8988T (cell line): ENCODE measurements at regions not wholly inside any gene's neighbourhood (a gene's known extent, or its start where the extent isn't known, plus 50 kb on each side); places are given as distances from the start of the nearest gene placed in this dataset.

Experiments used
- DNase-seq: peaks from one replicate; pipeline ENCODE4 v3.0.0; 2011

DNA sequence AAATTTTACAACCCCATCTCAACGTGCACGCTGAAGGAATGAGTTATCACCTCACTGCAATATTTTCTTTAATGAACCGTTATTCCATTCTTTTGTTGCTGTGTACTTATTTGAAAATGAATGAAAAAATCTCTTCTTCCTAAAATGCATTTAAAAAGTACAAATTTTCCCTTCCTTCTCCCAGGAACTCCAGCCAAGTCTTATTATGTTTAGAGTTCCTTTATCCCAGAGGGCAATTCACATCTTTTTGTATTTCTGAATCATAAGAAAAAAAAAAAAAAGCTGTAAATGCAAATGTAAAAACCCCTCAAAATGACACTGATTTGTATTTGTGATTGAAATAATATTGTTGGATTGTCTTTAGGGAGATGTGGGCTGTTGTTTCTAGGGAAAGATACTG, 2194.3 kb upstream of the CELF4 start:
- no peak for DNase-seq

DNA sequence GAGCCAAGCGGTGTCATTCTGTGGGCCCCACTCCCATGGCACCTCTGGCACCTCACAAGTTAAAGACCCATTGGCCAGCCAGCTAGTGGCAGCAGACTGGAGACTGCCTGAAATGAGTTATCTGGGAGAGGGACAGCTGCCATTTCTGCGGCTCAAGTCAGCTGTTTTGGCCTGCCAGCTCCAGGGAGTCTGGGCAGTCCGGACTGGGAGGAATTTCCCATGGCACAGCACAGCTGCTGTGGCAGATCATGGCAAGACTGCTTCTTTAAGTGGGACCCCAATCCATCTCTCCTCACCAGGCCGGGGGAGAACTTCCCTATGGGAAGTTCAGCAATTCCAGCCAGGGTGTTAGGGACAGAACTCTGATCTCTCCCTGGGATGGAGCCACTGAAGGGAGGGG, 2187.6 kb upstream of the CELF4 start:
- DNase-seq = no peak

DNA sequence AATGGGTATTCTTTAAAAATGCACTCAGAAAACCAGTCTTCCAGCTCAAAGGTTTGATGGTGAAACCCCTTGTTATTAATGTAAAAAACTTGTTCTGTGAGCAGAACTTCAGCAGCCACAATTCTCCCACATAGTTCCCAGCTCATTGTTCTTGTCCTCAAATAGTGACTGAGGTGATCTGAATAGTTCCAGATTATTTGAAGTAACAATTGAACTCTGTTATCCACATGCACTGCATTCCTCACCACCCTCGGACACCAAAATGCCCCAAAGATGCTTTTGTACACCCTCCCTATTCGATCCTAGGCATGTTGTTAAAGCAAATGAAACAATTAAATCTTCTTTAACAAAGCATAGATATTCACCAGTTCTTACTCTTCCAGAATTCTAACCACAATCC, 2186.8 kb upstream of the CELF4 start:
- DNase-seq = no peak

DNA sequence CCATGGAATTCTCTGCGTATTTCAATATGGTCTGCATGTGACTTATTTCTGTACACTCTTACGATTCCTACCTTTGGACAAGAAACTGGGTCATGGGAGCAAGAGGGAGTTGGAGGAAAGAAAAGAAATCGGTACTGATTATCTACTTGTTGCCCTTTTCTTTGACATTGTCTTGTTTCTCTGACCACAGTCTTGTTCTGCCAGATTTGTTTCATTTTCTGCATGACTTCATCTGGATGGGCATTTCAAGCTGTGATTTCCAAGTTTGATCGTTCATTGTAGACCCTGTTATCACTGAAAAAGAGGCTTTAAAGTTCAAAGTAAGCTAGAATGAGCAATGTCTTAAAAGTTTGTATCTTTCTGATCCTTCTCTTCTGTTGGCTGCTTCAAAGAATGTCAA, 2186.3 kb upstream of the CELF4 start:
- no peak for DNase-seq

DNA sequence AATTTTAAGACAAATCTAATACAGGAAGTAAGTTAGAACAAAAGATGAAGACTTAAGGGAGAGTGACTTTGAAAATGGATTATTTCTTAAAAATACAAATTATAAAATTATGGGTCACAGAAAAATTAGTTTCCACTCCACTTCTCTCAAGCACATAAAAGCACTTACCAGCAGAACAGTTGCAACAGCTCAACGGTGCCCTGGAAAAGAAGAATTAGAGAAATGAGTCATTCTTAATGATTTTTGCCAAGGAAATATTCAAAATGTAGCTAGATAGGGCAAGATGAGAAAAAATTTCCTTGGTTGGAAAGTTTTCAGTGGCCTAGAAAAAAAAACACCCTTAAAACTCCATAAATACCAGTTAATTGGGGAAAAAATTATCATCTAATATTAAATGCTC, 2185.6 kb upstream of the CELF4 start:
- no peak for DNase-seq

DNA sequence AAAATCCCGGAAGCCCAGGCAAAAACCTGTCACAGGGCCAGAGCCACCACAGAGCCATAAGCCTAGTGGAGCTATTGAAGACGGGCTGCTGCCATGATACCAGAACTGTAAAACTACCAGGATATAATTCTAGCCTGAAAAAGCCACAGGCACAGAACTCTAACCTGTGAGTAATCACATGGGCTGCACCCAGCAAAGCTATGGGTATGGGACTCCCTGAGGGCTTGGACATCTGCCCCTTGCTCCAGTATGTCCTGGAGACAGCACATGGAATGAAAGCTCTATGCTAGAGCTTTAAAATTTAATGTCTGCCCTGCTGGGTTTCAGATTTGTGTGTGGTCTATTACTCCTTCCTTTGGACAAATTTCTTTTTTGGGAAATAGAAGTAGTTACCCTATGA, 2183.6 kb upstream of the CELF4 start:
- DNase-seq = no peak

DNA sequence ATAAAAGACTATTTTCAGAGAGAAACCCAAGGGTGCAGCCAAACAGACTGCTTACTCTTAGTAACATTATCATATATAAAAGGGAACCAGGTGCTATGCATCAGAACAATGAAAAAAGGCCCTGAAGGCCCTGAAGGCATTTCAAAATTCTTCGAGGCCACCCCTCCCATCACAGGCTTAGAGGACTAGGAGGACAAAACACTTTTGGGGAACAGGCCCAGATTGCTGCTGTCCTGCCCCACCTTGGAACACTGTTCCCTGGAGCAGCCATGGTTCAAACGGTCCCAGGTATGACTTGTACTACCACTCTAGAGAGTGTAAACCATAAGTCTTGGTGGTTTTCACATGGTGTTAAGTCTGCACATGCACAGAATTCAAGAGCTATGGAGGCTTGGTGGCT, 2183.1 kb upstream of the CELF4 start:
- DNase-seq = no peak

DNA sequence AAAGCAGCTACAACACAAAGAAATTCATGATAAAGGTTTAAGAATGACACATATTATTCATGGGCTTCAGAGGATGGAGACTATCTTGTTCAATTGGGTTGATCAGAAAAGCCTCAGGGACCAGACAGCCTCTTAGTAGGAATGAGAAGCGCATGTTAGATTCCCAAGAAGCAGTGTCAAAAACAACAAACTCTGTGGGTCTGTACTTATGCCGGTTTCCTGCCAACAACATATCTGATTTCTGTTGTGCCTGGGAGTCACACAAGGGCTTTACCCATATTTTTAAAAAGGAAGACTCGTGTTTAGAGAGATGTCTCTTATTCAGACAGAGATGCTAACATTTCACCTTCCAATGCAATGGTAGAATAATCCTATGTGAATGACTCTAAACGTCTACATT, 2180.6 kb upstream of the CELF4 start:
- no peak for DNase-seq

DNA sequence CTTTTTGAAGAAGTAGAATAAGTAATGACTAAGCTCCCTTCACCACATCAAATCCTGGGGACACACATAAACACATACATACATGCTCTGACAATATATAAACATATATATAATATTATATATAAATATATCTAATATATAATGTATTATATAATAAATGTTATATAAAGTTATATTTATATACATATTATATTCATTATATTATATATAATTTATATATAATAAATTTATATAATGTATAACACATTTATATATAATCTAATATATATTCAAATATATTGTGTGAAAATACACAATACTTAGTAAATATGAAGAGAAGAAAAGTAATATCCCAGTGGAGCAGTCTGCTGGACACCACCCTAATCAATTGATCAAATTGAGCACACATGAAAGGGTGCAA, 2177.9 kb upstream of the CELF4 start:
- DNase-seq = no peak

DNA sequence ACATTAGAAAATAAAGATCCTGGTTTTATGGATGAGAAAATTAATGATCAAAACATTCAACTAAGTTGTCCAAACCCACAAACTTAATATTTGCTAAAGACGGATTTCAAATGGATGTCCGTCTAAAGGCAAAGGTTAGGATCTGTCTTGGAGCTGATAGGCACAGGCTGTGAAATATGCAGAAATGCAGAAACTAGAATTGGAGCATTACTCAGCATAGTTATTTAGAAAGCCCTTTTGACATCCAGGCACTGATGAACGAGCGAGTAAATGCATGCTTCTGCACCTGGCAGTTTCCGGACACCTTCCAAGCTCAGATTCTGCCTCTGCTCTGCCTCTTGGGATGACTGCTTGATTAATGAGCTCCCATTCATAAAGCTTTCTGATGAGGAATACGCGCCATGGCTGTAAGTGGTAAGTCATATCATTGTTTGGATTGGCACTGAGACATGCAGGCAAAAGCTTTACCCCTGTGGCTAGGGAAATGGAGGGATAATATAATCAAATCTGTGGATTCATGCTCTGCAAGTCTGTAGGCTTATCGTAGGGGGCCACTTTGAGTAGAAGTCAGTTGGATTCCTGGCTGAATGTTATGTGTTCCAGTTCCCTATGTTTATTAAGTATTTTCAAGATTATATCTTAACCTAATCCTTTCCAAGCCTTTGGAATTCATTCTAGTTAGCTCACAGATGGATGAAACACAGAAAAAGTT, 2176.3 kb upstream of the CELF4 start:
- no peak for DNase-seq

DNA sequence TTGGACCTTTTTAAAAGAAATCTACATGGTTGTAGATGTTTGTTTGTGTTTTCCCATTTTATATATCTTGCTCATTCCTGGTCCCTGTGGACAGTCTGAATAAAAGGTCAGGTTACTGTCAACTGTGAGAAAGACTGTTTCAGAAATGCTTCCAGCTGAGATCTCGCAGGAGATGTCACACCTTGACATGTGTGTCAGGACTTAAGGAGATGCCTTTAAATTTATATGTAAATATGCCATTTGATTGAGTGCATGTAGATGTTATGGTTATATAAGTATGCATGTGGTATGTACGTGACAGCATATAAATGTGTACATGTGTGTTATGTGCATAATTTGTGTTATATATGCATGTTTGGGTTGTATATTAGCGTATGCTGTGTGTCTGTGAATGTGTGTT, 2172.3 kb upstream of the CELF4 start:
- DNase-seq = no peak

DNA sequence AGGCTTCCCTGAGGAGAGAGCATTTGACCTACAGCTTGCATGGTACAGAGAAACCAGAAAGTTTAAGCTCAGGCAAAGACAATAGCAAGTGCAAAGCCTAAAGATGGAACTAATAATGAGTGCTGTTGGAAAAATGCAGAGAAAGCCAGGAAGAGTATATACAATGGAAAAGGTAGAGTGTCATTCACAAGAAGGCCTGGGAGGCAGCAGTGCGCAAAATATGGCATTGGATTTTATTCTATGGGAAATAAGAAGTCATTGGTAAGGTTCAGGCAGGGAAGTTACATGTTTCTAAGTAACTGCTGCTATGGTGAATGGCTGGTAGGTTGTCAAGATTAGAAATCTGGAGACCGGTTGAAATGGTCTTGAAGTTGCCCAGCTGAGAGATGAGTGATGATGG, 2167.3 kb upstream of the CELF4 start:
- no peak for DNase-seq

DNA sequence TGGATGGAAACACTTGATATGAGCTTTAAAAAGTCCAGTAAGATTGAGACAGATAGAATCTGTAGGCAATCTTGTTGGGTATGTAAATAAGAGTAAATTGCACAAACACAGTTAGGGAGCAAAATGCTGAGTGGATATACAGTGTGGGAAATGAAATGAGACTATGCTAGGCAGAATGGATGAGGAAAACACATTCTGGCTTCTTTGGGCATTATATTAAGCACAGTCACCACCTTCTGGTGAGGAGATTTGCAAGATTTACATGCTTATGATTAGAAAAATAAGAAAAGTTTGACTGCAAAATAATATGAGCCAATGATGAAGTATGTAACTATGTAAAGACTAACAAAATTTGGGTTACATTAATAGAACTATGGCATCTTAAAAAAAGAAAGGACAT, 2165.0 kb upstream of the CELF4 start:
- DNase-seq = no peak

DNA sequence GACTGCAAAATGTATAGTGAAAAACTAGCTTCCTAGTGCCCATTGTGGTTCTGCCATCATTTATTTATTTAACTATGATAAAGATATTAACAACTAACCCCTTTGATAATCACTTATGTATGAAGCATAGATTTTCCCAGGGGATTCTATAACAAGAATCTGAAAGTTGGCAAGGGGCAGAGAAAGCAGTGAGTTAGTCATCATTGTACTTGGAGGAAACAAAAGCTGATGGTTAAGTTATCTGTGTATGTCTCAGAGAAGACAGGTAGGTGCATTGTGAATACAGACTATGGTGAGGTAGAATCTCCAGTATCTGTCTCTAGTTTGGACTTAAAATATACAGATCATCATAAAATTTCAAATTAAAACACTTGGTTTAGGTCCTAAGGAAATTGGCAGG, 2159.1 kb upstream of the CELF4 start:
- DNase-seq = no peak

DNA sequence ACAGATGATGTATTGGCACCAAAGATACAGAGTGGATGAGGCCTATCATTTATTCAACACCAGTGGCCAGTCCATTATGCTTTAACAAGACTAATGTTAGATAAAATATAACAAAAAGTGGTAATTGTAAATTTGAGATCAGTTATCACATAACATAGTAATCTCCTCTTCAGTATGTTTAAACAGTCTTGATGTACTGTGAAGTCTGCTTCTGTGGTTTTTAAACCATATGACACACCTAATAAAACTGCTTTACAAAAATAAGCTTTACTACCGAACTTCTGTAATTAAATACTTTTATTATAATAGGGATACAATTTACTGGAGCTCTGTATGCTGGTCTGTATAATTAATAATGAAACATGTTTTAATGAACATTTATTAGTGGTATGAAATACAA, 2156.1 kb upstream of the CELF4 start:
- no peak for DNase-seq

DNA sequence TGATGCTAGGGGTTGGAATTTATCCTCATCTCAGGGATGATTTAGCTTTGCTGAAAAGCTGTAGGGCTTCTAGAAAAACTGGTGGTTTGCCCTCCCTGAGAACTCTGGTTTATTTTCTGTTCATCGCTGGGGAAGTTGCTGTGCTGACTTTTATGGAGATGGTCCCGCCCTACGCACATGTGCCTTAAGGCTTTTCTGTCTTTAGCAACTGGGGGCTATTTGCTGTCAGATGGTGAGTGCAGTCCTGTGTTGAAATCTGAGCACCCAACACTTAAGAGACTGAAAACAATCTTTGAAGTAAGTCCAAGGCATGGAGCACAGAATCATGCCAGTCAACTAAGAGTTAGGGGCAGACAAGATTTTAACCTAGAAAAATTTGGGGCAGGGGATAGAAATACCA, 2148.4 kb upstream of the CELF4 start:
- DNase-seq = no peak

DNA sequence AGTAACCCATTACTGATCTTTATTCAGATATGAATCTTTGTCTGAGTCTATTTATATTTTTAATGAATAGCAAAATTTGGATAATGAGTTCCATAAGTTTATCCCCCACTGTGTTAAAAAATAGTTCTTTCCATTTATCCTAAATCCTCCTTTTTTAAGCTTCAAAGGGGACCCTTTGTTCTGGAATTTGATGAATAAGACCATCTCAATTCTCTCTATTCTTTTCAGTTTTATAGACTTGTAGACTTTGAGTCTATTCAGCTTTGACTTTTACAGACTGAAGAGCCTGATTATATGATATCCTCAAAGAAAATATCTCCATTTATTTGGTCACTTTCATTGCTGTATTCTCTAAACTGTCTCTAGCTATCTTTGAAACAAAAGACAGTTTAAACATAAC, 2146.1 kb upstream of the CELF4 start:
- no peak for DNase-seq

DNA sequence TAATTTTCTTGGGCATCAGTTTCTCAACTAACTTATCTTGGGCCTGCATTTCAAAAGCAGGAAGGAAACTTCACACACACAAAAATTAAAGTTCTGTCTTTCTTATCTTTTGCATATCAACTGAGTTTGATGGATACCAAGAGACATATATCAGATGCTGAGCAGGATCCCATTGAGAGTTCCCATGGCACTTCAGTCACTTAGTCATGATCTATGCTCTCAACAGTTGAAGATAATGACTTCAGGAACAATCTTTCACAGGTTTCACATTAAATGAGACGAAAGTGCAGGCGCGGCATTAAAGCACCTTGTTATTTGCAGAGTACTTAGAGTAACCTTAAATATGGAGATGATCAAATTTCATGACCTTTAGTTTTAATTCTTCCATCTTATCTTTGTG, 2139.8 kb upstream of the CELF4 start:
- DNase-seq = no peak

DNA sequence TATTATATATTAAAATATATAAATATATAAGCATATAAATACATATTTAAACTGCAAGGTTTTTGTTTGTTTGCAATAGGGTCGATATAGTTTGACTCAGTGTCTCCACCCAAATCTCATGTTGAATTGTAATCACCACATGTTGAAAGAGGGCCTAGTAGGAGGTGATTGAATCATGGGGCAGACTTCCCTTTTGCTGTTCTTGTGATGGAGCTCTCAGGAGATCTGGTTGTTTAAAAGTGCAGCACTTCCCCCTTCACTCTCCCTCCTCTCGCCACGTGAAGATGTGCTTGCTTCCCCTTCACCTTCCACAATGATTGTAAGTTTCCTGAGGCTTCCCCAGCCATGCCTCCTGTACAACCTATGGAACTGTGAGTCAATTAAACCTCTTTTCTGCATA, 2137.3 kb upstream of the CELF4 start:
- DNase-seq = no peak

DNA sequence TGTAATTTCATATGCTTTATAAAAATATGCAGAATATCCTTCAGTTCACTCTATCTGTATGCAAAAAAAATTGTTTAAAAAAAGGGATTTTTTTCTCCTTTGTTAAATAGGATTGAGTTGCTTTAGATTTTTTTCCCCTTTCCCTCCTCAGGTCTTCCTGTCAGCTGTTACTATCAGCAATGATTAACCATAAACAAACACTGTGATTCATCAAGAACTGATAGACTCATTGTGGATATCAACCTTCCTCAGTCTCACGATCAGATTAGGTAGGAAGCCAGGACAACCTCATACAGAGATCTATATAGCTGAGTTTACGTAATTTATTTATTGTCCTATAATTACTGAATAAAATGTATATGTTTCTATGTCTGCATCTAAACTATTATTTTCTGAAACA, 2136.2 kb upstream of the CELF4 start:
- DNase-seq = no peak

DNA sequence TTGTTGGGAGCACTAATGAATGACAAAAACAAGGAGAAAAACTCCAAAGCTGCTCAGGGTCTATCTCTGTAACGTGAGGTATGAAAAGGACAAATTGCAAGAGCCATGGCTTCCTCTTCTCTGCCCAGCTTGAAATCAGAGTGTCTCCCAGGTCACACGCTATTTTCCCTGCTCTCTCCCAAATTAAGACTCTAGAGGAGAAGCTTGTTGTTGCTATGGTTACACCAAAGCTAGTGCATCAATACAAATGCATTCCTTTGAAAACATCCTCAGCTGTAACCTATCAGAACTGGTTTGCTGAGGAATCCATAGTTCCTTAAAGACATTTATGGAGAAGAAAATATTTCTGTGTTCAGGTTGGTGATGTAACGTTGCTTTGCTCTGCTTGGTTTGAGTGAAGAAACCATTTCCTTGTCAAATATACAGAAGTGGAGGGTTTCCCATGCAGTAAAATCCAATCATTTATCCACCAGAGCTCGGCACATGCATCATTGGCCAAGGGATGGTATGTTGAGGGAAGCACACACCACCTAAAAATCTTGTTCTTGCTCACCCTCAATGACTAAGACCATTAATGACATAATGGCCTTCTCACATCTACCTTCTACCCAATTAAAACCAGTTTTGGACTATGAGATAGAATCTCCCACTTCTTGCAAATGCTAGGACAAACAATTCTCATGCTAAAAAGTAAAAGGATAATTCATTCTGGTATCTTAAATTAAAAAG, 2135.6 kb upstream of the CELF4 start:
- no peak for DNase-seq

DNA sequence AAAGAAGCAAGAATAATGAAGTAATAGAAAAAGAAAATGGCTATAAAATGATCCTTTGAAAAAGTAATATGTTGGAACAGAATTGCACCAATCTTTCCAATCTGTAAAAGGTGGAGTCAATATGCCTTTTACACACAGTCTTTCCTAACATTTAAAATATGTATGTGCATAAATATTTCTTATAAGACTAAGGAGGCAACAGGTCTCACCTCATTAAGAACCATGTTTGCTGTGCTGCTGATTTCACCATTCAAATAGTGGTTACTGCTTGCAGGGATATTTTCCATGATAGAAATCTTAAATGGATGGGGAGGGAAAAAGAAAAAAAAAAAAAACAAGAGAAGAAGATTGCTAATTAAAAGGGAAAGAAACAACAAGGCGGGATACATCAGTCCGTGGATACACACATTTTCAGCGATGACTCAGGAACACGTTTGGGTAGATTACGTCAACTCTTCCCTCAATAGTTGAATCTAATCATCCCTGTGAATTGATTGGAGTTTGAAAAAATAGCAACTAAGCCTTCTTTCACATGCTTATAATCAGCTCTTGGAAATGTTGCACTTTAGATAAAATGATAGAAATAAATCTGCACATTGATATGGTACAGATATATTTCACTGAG, 2133.9 kb upstream of the CELF4 start:
- no peak for DNase-seq

DNA sequence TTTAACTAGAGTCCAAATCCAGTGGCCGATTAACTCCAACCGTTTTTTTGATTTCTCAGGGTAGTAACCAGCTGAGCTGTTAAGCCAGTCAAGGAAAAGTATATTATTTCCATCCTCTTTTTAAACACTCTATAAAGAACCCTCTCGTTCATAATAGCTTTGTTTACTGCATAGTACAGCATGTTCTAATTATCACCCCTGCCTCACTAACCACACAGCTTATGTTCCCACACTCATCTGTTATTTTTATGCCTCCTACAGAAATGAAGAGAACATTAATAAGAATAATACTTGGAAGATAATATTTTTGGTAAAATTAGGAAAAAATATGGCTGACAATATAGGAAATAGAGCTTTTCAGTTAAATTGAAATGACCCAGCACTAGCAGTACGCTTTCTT, 2132.8 kb upstream of the CELF4 start:
- DNase-seq = no peak

DNA sequence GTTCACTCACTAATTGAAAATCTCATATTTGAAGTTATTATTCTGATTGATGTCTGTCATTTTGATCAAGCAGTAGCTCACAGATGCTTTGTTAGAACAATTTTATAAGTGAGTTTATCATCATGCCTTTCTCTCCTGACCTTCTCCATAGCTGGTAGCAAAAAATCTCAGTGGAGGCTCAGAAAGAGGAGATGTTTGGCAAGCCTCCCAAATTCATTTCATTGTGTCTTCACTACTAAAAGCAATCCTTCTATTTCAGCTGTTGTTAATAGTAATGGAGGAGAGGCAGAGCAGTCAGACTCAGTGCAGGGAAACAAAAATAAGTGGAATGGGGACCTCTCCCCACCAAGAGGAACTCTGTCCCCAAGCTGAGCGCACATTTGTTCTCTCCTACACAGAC, 2127.8 kb upstream of the CELF4 start:
- no peak for DNase-seq
